ENCODE measurements at regions not wholly inside any gene's neighbourhood (a gene's known extent, or its start where the extent isn't known, plus 50 kb on each side); places are given as distances from the start of the nearest gene placed in this dataset.

- TF ChIP-seq, protein P1, sequence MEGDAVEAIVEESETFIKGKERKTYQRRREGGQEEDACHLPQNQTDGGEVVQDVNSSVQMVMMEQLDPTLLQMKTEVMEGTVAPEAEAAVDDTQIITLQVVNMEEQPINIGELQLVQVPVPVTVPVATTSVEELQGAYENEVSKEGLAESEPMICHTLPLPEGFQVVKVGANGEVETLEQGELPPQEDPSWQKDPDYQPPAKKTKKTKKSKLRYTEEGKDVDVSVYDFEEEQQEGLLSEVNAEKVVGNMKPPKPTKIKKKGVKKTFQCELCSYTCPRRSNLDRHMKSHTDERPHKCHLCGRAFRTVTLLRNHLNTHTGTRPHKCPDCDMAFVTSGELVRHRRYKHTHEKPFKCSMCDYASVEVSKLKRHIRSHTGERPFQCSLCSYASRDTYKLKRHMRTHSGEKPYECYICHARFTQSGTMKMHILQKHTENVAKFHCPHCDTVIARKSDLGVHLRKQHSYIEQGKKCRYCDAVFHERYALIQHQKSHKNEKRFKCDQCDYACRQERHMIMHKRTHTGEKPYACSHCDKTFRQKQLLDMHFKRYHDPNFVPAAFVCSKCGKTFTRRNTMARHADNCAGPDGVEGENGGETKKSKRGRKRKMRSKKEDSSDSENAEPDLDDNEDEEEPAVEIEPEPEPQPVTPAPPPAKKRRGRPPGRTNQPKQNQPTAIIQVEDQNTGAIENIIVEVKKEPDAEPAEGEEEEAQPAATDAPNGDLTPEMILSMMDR (IDR thresholded peaks at IDR 0.05) = no peak
- no peak for TF ChIP-seq POLR2A (IDR thresholded peaks at IDR 0.05)
Observed at GRCh38 chr9:13725516-13725915, 446.0 kb upstream of the MPDZ start.

All from Peyer's patch (tissue), 4 donors.